Progenitor cell of endocrine pancreas (in vitro differentiated cells): ENCODE measurements at regions not wholly inside any gene's neighbourhood (a gene's known extent, or its start where the extent isn't known, plus 50 kb on each side); places are given as distances from the start of the nearest gene placed in this dataset.

Experiments used
- DNase-seq: peaks from one replicate; pipeline ENCODE4 v3.0.0; 2021; ENCODE audit warnings: low spot score; ENCODE audit not compliant: unreplicated experiment
- H3K27ac Mint-ChIP-seq: 2 replicates; pipeline ENCODE4 v1.8.0; 2021; ENCODE audit warnings: mild to moderate bottlenecking, moderate library complexity, mixed read lengths
- H3K27me3 Mint-ChIP-seq: 2 replicates; pipeline ENCODE4 v1.8.0; 2021; ENCODE audit warnings: mixed read lengths
- H3K36me3 Mint-ChIP-seq: 2 replicates; pipeline ENCODE4 v1.8.0; 2022; ENCODE audit warnings: mixed read lengths; ENCODE audit not compliant: insufficient read depth
- H3K4me1 Mint-ChIP-seq: 2 replicates; pipeline ENCODE4 v1.8.0; 2021; ENCODE audit warnings: low read depth, mixed read lengths
- H3K4me3 Mint-ChIP-seq: 2 replicates; pipeline ENCODE4 v1.8.0; 2021; ENCODE audit warnings: low read depth, mild to moderate bottlenecking, moderate library complexity, mixed read lengths
- H3K9me3 Mint-ChIP-seq: 2 replicates; pipeline ENCODE4 v1.8.0; 2021; ENCODE audit warnings: low read depth, mixed read lengths
- TF ChIP-seq, protein P1 (sequence below): fragments of 200-600 bp; sonication (generic); IDR thresholded peaks from one replicate; pipeline ENCODE4 v1.5.0; 2021; ENCODE audit warnings: antibody characterized with exemption, mild to moderate bottlenecking; ENCODE audit not compliant: unreplicated experiment

DNA sequence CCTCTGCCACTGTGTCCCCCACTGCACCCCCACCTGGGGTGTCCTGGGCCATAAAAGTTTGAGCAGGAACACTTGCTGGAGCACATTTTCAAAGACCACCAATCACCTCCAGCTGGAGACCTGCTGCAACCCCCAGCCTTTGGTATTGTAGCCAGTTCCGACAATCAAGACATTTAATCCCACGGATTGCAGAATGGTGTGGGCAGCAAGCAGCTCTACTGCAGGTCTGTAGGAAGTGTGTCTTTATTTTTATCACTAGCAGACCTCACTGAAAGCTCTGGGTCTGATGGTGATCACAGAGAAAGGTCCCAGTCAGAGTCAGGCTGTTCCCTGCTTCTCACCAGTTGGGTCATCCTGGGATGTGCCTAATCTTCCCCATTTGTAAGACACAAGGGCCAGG is 167.1 kb upstream of the ECI2 start:
- no peak overlapping the region for H3K4me3 Mint-ChIP-seq
- TF ChIP-seq, protein P1, sequence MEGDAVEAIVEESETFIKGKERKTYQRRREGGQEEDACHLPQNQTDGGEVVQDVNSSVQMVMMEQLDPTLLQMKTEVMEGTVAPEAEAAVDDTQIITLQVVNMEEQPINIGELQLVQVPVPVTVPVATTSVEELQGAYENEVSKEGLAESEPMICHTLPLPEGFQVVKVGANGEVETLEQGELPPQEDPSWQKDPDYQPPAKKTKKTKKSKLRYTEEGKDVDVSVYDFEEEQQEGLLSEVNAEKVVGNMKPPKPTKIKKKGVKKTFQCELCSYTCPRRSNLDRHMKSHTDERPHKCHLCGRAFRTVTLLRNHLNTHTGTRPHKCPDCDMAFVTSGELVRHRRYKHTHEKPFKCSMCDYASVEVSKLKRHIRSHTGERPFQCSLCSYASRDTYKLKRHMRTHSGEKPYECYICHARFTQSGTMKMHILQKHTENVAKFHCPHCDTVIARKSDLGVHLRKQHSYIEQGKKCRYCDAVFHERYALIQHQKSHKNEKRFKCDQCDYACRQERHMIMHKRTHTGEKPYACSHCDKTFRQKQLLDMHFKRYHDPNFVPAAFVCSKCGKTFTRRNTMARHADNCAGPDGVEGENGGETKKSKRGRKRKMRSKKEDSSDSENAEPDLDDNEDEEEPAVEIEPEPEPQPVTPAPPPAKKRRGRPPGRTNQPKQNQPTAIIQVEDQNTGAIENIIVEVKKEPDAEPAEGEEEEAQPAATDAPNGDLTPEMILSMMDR = no peak
- H3K27me3 Mint-ChIP-seq = no peaks in the 10 kb centered on the region
- H3K4me1 Mint-ChIP-seq = no peaks in the 10 kb centered on the region
- no peak for DNase-seq
- no peaks in the 10 kb centered on the region for H3K36me3 Mint-ChIP-seq
- H3K27ac Mint-ChIP-seq = no peak overlapping the region
- H3K9me3 Mint-ChIP-seq = peaks cover 14% of the 10 kb centered on the region

DNA sequence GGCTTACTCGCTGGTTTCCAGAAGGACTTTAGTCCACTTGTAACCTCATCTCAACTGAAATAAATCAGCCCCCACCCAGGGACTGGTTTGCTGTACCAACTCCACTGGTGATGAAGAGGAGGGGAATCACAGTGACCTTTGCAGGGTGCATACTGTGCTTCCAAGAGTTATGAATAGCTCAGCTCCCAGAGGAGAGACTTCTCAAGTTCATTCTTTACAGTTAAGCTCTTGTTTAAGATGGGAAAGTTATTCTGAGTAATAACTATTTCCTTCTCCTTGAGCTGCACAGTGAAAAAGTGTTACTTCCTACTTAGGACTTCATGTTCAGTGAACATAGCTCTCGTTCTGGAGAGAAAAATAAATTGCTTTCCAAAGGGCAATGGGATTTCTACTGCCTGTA is 166.5 kb upstream of the ECI2 start:
- no peak overlapping the region for H3K4me3 Mint-ChIP-seq
- no peaks in the 10 kb centered on the region for H3K4me1 Mint-ChIP-seq
- TF ChIP-seq, protein P1 = no peak

DNA sequence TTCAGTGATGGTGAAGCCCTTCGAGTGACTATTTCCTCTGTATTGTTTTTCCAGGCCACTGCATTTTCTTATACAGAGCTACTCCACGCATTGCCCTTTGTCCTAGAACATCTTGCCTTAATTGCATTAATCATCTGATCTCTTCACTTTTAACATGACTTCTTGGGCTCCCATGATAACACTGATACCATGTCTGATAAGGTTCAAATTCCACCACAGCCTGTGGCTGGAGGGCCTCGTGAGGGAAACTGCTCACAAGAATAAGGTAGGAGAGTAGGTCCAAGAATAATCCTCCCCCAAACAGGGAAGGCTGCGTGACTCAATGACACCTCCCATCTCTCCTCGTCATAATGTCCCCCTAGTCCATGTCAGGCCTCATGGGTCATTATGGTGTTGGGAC is 165.5 kb upstream of the ECI2 start:
- no peak overlapping the region for H3K27ac Mint-ChIP-seq
- H3K27me3 Mint-ChIP-seq = no peaks in the 10 kb centered on the region
- no peaks in the 10 kb centered on the region for H3K36me3 Mint-ChIP-seq
- peaks cover 17% of the 10 kb centered on the region for H3K9me3 Mint-ChIP-seq
- H3K4me3 Mint-ChIP-seq = no peak overlapping the region
- no peak for DNase-seq
- TF ChIP-seq, protein P1 = no peak
- no peaks in the 10 kb centered on the region for H3K4me1 Mint-ChIP-seq

More for the DNA sequence above, 166.5 kb upstream of the ECI2 start:
- peaks cover 17% of the 10 kb centered on the region for H3K9me3 Mint-ChIP-seq
- no peak for DNase-seq
- H3K27me3 Mint-ChIP-seq = no peaks in the 10 kb centered on the region
- H3K36me3 Mint-ChIP-seq = no peaks in the 10 kb centered on the region
- no peak overlapping the region for H3K27ac Mint-ChIP-seq

DNA sequence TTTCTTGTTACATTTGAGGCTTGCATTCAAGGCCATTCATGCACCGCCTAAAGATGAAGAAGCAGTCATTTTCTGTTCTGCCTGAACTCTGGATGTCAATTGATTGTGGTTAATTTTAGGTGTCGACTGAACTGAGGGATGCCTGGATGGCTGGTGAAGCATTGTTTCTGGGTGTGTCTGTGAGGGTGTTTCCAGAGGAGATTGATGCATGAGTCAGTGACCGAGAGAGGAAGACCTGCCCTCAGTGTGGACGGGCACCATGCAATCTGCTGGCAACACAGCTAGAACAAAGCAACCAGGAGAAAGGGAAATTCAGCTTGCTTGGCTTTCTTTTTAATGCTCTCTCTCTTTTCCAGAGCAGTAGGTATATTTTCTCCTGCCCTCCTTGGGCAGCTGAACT is 164.1 kb upstream of the ECI2 start:
- Mint-ChIP-seq H3K9me3 (peaks cover 17% of the 10 kb centered on the region), H3K27me3 (no peaks in the 10 kb centered on the region), H3K36me3 (no peaks in the 10 kb centered on the region), H3K4me3 (no peak overlapping the region), H3K4me1 (no peaks in the 10 kb centered on the region), H3K27ac (no peak overlapping the region)
- TF ChIP-seq, protein P1 = no peak
- DNase-seq = no peak

DNA sequence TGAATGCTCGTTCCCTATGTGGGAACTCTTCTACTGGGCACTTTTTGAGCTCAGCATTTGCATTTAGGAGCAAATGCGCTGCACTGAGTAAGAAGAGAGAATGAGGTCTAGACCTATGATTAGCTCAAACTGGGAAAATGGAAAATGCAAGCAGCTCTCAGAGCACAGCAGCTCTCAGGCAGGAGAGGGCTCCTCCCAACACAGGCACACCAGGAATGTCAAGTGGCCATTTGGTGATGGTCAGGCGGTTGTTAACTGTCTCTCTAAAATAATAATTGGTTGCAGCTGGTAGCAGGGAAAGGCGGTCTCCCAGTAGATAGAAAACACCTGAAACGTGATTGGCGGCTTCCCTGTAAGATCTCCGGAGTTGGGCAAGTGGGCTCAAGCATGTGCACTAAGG is 162.0 kb upstream of the ECI2 start:
- H3K27ac Mint-ChIP-seq = no peak overlapping the region

More for the DNA sequence above, 162.0 kb upstream of the ECI2 start:
- Mint-ChIP-seq H3K9me3 (peaks cover 17% of the 10 kb centered on the region), H3K4me3 (no peak overlapping the region), H3K36me3 (no peaks in the 10 kb centered on the region), H3K4me1 (no peaks in the 10 kb centered on the region), H3K27me3 (no peaks in the 10 kb centered on the region)
- TF ChIP-seq, protein P1 = no peak
- DNase-seq = no peak
